CD14-positive monocyte (primary cell): ENCODE measurements at regions not wholly inside any gene's neighbourhood (a gene's known extent, or its start where the extent isn't known, plus 50 kb on each side); places are given as distances from the start of the nearest gene placed in this dataset.

Experiments used
- DNase-seq, 3 donors: peaks; one replicate each; pipeline ENCODE4 v3.0.0-alpha.2; 2011 to 2022
- H2AFZ ChIP-seq: 2 replicates; pipeline ENCODE4 v1.6.0; 2012; ENCODE audit warnings: mild to moderate bottlenecking, low read depth, low read length, inconsistent platforms; ENCODE audit not compliant: insufficient read depth, poor library complexity, severe bottlenecking
- H3K27ac ChIP-seq, 2 donors: 1 replicate in 1 of 2; 2 replicates in 1 of 2; pipeline ENCODE4 v1.5.1; 2012 to 2013; ENCODE audit warnings: low read length in 2 of 2, control low read depth in 1 of 2, inconsistent platforms in 1 of 2, low read depth in 1 of 2, mild to moderate bottlenecking in 1 of 2
- H3K27me3 ChIP-seq, 2 donors: one replicate each; pipeline versions ENCODE4 v1.6.0 to v1.6.1; 2011 to 2013; ENCODE audit warnings: low read length in 2 of 2; ENCODE audit not compliant: control insufficient read depth in 2 of 2, insufficient read depth in 2 of 2
- H3K36me3 ChIP-seq, 2 donors: replicated peaks in 1 of 2; 1 replicate in 1 of 2; 2 replicates in 1 of 2; pipeline versions ENCODE4 v1.5.1 to v1.6.1; 2012 to 2013; ENCODE audit warnings: low read length in 2 of 2, control low read depth in 1 of 2, inconsistent platforms in 1 of 2, mild to moderate bottlenecking in 1 of 2; ENCODE audit not compliant: insufficient read depth in 2 of 2, control insufficient read depth in 1 of 2
- H3K4me1 ChIP-seq, 2 donors: 1 replicate in 1 of 2; 2 replicates in 1 of 2; pipeline versions ENCODE4 v1.5.1 to v1.6.1; 2012 to 2013; ENCODE audit warnings: low read length in 2 of 2, control low read depth in 1 of 2, inconsistent platforms in 1 of 2, mild to moderate bottlenecking in 1 of 2, moderate library complexity in 1 of 2; ENCODE audit not compliant: insufficient read depth in 2 of 2, control insufficient read depth in 1 of 2
- H3K4me2 ChIP-seq: replicated peaks from 2 replicates; pipeline ENCODE3; 2012; ENCODE audit warnings: low read length, moderate library complexity, mild to moderate bottlenecking; ENCODE audit not compliant: poor library complexity, severe bottlenecking; ENCODE audit errors: extremely low read depth
- H3K4me3 ChIP-seq, 3 experiments: fragments of 200-600 bp in 1 of 3; sonication (generic) in 1 of 3; replicated peaks in 1 of 3; 1 replicate in 2 of 3; 2 replicates in 1 of 3; pipeline ENCODE4 v1.5.1; 2011 to 2013; ENCODE audit warnings: low read length in 3 of 3, mild to moderate bottlenecking in 3 of 3, control low read depth in 2 of 3, low read depth in 2 of 3, inconsistent platforms in 1 of 3, moderate library complexity in 1 of 3
- H3K79me2 ChIP-seq: 2 replicates; pipeline ENCODE4 v1.6.0; 2012; ENCODE audit warnings: mild to moderate bottlenecking, control low read depth, inconsistent platforms, low read length, moderate library complexity; ENCODE audit not compliant: insufficient read depth
- H3K9ac ChIP-seq: 2 replicates; pipeline ENCODE4 v1.6.0; 2017; ENCODE audit warnings: low read length, mild to moderate bottlenecking; ENCODE audit not compliant: insufficient read depth, poor library complexity, severe bottlenecking
- H3K9me3 ChIP-seq, 2 donors: replicated peaks in 1 of 2; 1 replicate in 1 of 2; 2 replicates in 1 of 2; pipeline versions ENCODE4 v1.5.1 to v1.6.1; 2012 to 2013; ENCODE audit warnings: low read length in 2 of 2, control low read depth in 1 of 2; ENCODE audit not compliant: control insufficient read depth in 1 of 2, insufficient read depth in 1 of 2
- H4K20me1 ChIP-seq: 2 replicates; pipeline ENCODE4 v1.6.0; 2012; ENCODE audit warnings: mild to moderate bottlenecking, low read length, control low read depth, moderate library complexity; ENCODE audit not compliant: insufficient read depth
- H3K27ac Mint-ChIP-seq, 7 donors: one replicate each; pipeline ENCODE4 v1.8.0; 2020; ENCODE audit warnings: mild to moderate bottlenecking in 7 of 7, mixed read lengths in 7 of 7, moderate library complexity in 6 of 7, inconsistent platforms in 2 of 7
- H3K27me3 Mint-ChIP-seq, 3 donors: one replicate each; pipeline ENCODE4 v1.8.0; 2021 to 2022; ENCODE audit warnings: low read depth in 3 of 3, mild to moderate bottlenecking in 3 of 3, mixed read lengths in 3 of 3, moderate library complexity in 3 of 3, inconsistent platforms in 1 of 3
- H3K36me3 Mint-ChIP-seq, 2 donors: one replicate each; pipeline ENCODE4 v1.8.0; 2020; ENCODE audit warnings: mixed read lengths in 2 of 2, inconsistent platforms in 1 of 2, mild to moderate bottlenecking in 1 of 2
- H3K4me1 Mint-ChIP-seq: one replicate; pipeline ENCODE4 v1.8.0; 2020; ENCODE audit warnings: mild to moderate bottlenecking, mixed read lengths
- H3K4me3 Mint-ChIP-seq, 2 donors: one replicate each; pipeline ENCODE4 v1.8.0; 2020; ENCODE audit warnings: mild to moderate bottlenecking in 2 of 2, mixed read lengths in 2 of 2, moderate library complexity in 1 of 2
- H3K9me3 Mint-ChIP-seq, 7 donors: one replicate each; pipeline ENCODE4 v1.8.0; 2020 to 2022; ENCODE audit warnings: mixed read lengths in 7 of 7, mild to moderate bottlenecking in 6 of 7, moderate library complexity in 6 of 7, inconsistent platforms in 2 of 7
- CTCF ChIP-seq: fragments of 200-600 bp; IDR thresholded peaks from one replicate; pipeline ENCODE4 v1.8.0; 2022; ENCODE audit warnings: antibody characterized with exemption, mild to moderate bottlenecking
- WGBS: methylation state at CpG from one replicate; pipeline ENCODE4 v1.1.5; 2013; ENCODE audit warnings: missing lambda C conversion rate; ENCODE audit not compliant: insufficient coverage; 5-methylcytosine and 5-hydroxymethylcytosine counted together
- intact Hi-C, 2 donors: fragments of 100-400 bp; cut with micrococcal nuclease; formaldehyde crosslinking; loops; one replicate each; pipeline versions ENCODE4 v1.15.0 to v1.15.1; 2023

DNA sequence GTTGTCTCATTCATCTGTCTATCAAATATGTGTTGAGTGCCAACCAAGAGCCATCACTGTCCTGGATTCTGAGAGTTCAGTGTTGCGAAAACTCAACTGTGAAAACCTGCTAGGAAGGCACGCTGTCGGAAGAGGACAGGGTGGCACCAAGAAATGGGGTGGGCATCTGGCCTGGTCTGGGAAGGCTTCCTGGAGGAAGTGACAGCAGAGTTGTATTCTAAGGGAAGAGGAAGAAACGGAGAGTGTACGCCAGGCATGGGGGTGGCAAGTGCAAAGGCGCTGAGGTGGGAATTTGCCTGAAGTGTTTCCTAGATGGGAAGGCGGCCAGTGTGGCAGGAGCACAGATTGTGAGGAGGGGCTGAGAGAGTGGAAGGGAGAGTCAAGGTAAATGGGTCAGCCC lies 91.2 kb downstream of the ANKRD60 start:
- Histone ChIP-seq H4K20me1 (no peaks in the 10 kb centered on the region), H3K27me3 (peaks cover 7 to 27% of the 10 kb centered on the region in 2 donors), H3K27ac (no peak overlapping the region), H3K4me3 (no peak overlapping the region), H3K79me2 (no peaks in the 10 kb centered on the region), H3K4me2 (no peak overlapping the region), H3K36me3 (no peaks in the 10 kb centered on the region), H3K9me3 (no peaks in the 10 kb centered on the region), H3K4me1 (no peaks in the 10 kb centered on the region), H2AFZ (no peak overlapping the region), H3K9ac (no peak overlapping the region)
- Mint-ChIP-seq H3K36me3 (no peaks in the 10 kb centered on the region), H3K4me1 (no peaks in the 10 kb centered on the region), H3K9me3 (no peaks in the 10 kb centered on the region), H3K27ac (no peak overlapping the region), H3K4me3 (no peak overlapping the region), H3K27me3 (peaks cover 36 to 44% (median 44%) of the 10 kb centered on the region in 3 donors)
- intact Hi-C loops = no loop called here
- WGBS = 99% methylated on average over 7 of the region's 7 CpGs
- TF ChIP-seq CTCF = no peak
- no peak for DNase-seq

DNA sequence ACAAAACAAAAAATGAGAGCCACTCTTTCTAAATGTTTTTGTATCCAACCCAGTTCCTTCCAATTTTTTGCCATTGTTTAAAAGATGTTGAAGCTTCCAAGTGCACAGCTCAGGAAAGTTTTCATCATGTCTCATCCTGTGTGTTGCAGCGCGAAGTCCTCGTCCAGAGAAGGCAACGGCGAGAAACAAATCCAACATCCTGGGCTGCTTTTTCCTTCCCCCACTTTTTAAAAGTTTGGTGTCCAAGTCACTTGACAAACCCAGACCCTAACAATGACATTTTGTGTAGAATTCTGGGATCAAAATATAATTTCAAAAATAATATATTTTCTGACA lies 92.3 kb downstream of the ANKRD60 start:
- no peaks in the 10 kb centered on the region for H3K36me3 ChIP-seq
- Mint-ChIP-seq H3K4me3 (no peak overlapping the region), H3K36me3 (no peaks in the 10 kb centered on the region), H3K4me1 (no peaks in the 10 kb centered on the region), H3K27me3 (peaks cover 47 to 53% (median 52%) of the 10 kb centered on the region in 3 donors), H3K27ac (no peak overlapping the region), H3K9me3 (no peaks in the 10 kb centered on the region)
- no peak overlapping the region for H3K27ac ChIP-seq
- TF ChIP-seq CTCF = no peak
- no peak overlapping the region for H3K4me2 ChIP-seq
- H3K4me3 ChIP-seq = no peak overlapping the region
- H3K9me3 ChIP-seq = no peaks in the 10 kb centered on the region
- intact Hi-C loops = no loop called here
- no peak overlapping the region for H3K9ac ChIP-seq
- no peak overlapping the region for H2AFZ ChIP-seq
- no peaks in the 10 kb centered on the region for H3K4me1 ChIP-seq
- peaks cover 17 to 38% of the 10 kb centered on the region in 2 donors for H3K27me3 ChIP-seq
- H4K20me1 ChIP-seq = no peaks in the 10 kb centered on the region
- no peaks in the 10 kb centered on the region for H3K79me2 ChIP-seq
- WGBS = no CpG with 5 or more reads among the region's 5 CpGs
- DNase-seq = no peak
